Adrenal gland (tissue), 5 donors: ENCODE measurements at regions not wholly inside any gene's neighbourhood (a gene's known extent, or its start where the extent isn't known, plus 50 kb on each side); places are given as distances from the start of the nearest gene placed in this dataset.

Experiments used
- CTCF ChIP-seq, 6 experiments: fragments of 450-650 bp in 4 of 6; fragments of 200-600 bp in 2 of 6; sonication (generic) in 1 of 6; IDR thresholded peaks; 1 replicate in 5 of 6; 2 replicates in 1 of 6; pipeline versions ENCODE4 v1.5.1 to v1.8.0; 2016 to 2021; ENCODE audit warnings: antibody characterized with exemption in 6 of 6, mild to moderate bottlenecking in 2 of 6, moderate library complexity in 1 of 6
- POLR2A ChIP-seq, 2 donors: fragments of 450-650 bp; IDR thresholded peaks; one replicate each; pipeline ENCODE4 v1.6.1; 2017; ENCODE audit warnings: antibody characterized with exemption in 2 of 2, mild to moderate bottlenecking in 2 of 2, moderate library complexity in 1 of 2
- donor health status: DM: no; HTN: no; CAD: no.

- TF ChIP-seq POLR2A (IDR thresholded peaks at IDR 0.05) (no peak), CTCF (IDR thresholded peaks at IDR 0.05) (no peak)
Observed at GRCh38 chr3:184465883-184466412, 86.1 kb downstream of the CHRD start.
